HG03565 (cell line): ENCODE measurements at regions not wholly inside any gene's neighbourhood (a gene's known extent, or its start where the extent isn't known, plus 50 kb on each side); places are given as distances from the start of the nearest gene placed in this dataset.

Experiments
- ATAC-seq: cut with Tn5 transposase; IDR thresholded peaks from one replicate; pipeline ENCODE4 v1.9.1; 2021; ENCODE audit warnings: mild to moderate bottlenecking, moderate library complexity; ENCODE audit not compliant: unreplicated experiment

- no peak for ATAC-seq
These were observed 219.5 kb upstream of the DTNBP1 start for GRCh38 chr6:15882345-15882744.

- ATAC-seq = no peak
These were observed 218.3 kb upstream of the DTNBP1 start for GRCh38 chr6:15881150-15881549.

GRCh38 chr6:15880262-15880973 is 217.6 kb upstream of the DTNBP1 start:
- ATAC-seq = no peak

- ATAC-seq = no peak
These were observed 216.8 kb upstream of the DTNBP1 start for GRCh38 chr6:15879371-15880261.

- no peak for ATAC-seq
These were observed 214.4 kb upstream of the DTNBP1 start for GRCh38 chr6:15877231-15877630.

GRCh38 chr6:15876406-15876805 is 213.6 kb upstream of the DTNBP1 start:
- peak; percentile 75 for ATAC-seq

- no peak for ATAC-seq
These were observed 213.0 kb upstream of the DTNBP1 start for GRCh38 chr6:15875797-15876196.

GRCh38 chr6:15874821-15875220 is 212.0 kb upstream of the DTNBP1 start:
- no peak for ATAC-seq

- no peak for ATAC-seq
These were observed 211.5 kb upstream of the DTNBP1 start for GRCh38 chr6:15874326-15874725.

- no peak for ATAC-seq
These were observed 209.6 kb upstream of the DTNBP1 start for GRCh38 chr6:15872241-15873103.

GRCh38 chr6:15871276-15871675 is 208.4 kb upstream of the DTNBP1 start:
- no peak for ATAC-seq

GRCh38 chr6:15870333-15871043 is 207.7 kb upstream of the DTNBP1 start:
- ATAC-seq = no peak

GRCh38 chr6:15864708-15865062 is 201.9 kb upstream of the DTNBP1 start:
- ATAC-seq = no peak

GRCh38 chr6:15864038-15864707 is 201.3 kb upstream of the DTNBP1 start:
- ATAC-seq = no peak

- ATAC-seq = no peak
These were observed 200.0 kb upstream of the DTNBP1 start for GRCh38 chr6:15862810-15863209.

- ATAC-seq = no peak
These were observed 198.7 kb upstream of the DTNBP1 start for GRCh38 chr6:15861486-15861885.

GRCh38 chr6:15854826-15855710 is 192.2 kb upstream of the DTNBP1 start:
- no peak for ATAC-seq

- ATAC-seq = no peak
These were observed 191.6 kb upstream of the DTNBP1 start for GRCh38 chr6:15854378-15854777.

GRCh38 chr6:15853259-15853658 is 190.4 kb upstream of the DTNBP1 start:
- ATAC-seq = no peak
